ENCODE measurements at regions not wholly inside any gene's neighbourhood (a gene's known extent, or its start where the extent isn't known, plus 50 kb on each side); places are given as distances from the start of the nearest gene placed in this dataset.

GRCh38 chr21:39096754-39097153 lies 86.5 kb downstream of the PSMG1 start:
- no peaks in the 10 kb centered on the region for H3K23me2 ChIP-seq (ENCODE audit: insufficient read length, low read depth, low read length, poor library complexity, severe bottlenecking)
- no peak overlapping the region for H2AK5ac ChIP-seq (ENCODE audit: insufficient read length, low read length)
- H4K20me1 ChIP-seq (ENCODE audit: control insufficient read depth, insufficient read depth, insufficient read length), result no peaks in the 10 kb centered on the region
- DNase-seq, result peak; percentile 66
- no peak overlapping the region for H3K4me3 Mint-ChIP-seq
- no peak overlapping the region for H4K8ac ChIP-seq (replicated peaks; ENCODE audit: insufficient read length, low read depth, low read length)
- H3T11ph ChIP-seq (ENCODE audit: low read length), result no peak overlapping the region
- no peak overlapping the region for H2BK15ac ChIP-seq (ENCODE audit: low read depth, low read length)
- H4K91ac ChIP-seq (ENCODE audit: insufficient read length, low read depth, low read length), result no peak overlapping the region
- H3K36me3 Mint-ChIP-seq (ENCODE audit: insufficient read depth in 1 of 3, low read depth in 3 of 3), result peaks cover 0 to 8% (median 3%) of the 10 kb centered on the region in 3 experiments; a peak in 2 of 7 replicates
- H3K9me3 ChIP-seq (ENCODE audit: control insufficient read depth, low read depth, low read length), result no peaks in the 10 kb centered on the region
- H3K18ac ChIP-seq (ENCODE audit: insufficient read length, low read depth, low read length), result no peak overlapping the region
- no peaks in the 10 kb centered on the region for H3K79me1 ChIP-seq (ENCODE audit: insufficient read depth, low read depth, low read length, poor library complexity, severe bottlenecking)
- no peak overlapping the region for H3K23ac ChIP-seq (ENCODE audit: insufficient read length, low read depth, low read length)
- H3K14ac ChIP-seq (ENCODE audit: insufficient read depth, low read length), result no peak overlapping the region; the same call in 1 of the 2 replicates
- no peak overlapping the region for H2BK12ac ChIP-seq (ENCODE audit: insufficient read length, low read depth, low read length)
- no peak overlapping the region for H3K27ac ChIP-seq (ENCODE audit: insufficient read length, low read depth, low read length)
- H3K4me1 ChIP-seq (ENCODE audit: insufficient read depth, low read length), result no peaks in the 10 kb centered on the region; the same call in 1 of the 2 replicates
- no peaks in the 10 kb centered on the region for H3K27me3 Mint-ChIP-seq (ENCODE audit: low read depth)
- peak; percentile 66 for TF ChIP-seq CTCF (conservative IDR thresholded peaks at IDR 0.05)
- H2BK5ac ChIP-seq (ENCODE audit: insufficient read length, low read length), result no peak overlapping the region
- no peaks in the 10 kb centered on the region for H3K27me3 ChIP-seq (ENCODE audit: insufficient read depth, low read length)
- no peak overlapping the region for H3K4me2 ChIP-seq (ENCODE audit: insufficient read depth, insufficient read length, low read length)
- no peak overlapping the region for H2BK20ac ChIP-seq (ENCODE audit: low read depth, low read length, poor library complexity, severe bottlenecking)
- no peak overlapping the region for H4K5ac ChIP-seq (ENCODE audit: insufficient read length, low read depth, low read length)
- no peak overlapping the region for H2AFZ ChIP-seq (ENCODE audit: low read length)
- H3K4ac ChIP-seq (ENCODE audit: low read depth, low read length), result no peak overlapping the region
- WGBS (ENCODE audit: extremely low coverage, insufficient read length, low lambda C conversion rate), result no CpG with 5 or more reads among the region's 8 CpGs
- no peak overlapping the region for H2BK120ac ChIP-seq (ENCODE audit: low read depth, low read length, poor library complexity, severe bottlenecking)
- H3K9ac ChIP-seq (ENCODE audit: extremely low read depth, insufficient read length, low read length), result no peak overlapping the region
- no peak overlapping the region; a peak in 1 of 7 replicates for H3K27ac Mint-ChIP-seq
- no peak overlapping the region for H3K56ac ChIP-seq (ENCODE audit: insufficient read length, low read depth, low read length)
- H3K4me1 Mint-ChIP-seq, result peaks cover 9 to 11% of the 10 kb centered on the region in 2 experiments
- H3K9me3 Mint-ChIP-seq, result peaks cover 6 to 7% of the 10 kb centered on the region in 2 experiments; a peak in 3 of 5 replicates
- no peaks in the 10 kb centered on the region for H3K79me2 ChIP-seq (ENCODE audit: insufficient read depth, low read length)
